Aorta (tissue), 5 donors: ENCODE measurements at regions not wholly inside any gene's neighbourhood (a gene's known extent, or its start where the extent isn't known, plus 50 kb on each side); places are given as distances from the start of the nearest gene placed in this dataset.
"Not testable (repeated sequence)": the region's sequence is repeated elsewhere in the genome, so short reads cannot be mapped to it uniquely, and the experiment has no call there.

Experiments used
- ATAC-seq: fragments of 200-7000 bp; cut with Tn5 transposase; one replicate; pipeline ENCODE4 v1.9.1; 2022; ENCODE audit warnings: moderate library complexity; ENCODE audit not compliant: low FRiP score
- DNase-seq, 2 donors: peaks; one replicate each; pipeline ENCODE4 v3.0.0-alpha.2; 2020
- H3K27ac ChIP-seq, 2 donors: one replicate each; pipeline ENCODE4 v1.5.1; 2013; ENCODE audit warnings: low read length in 2 of 2, mild to moderate bottlenecking in 2 of 2, moderate library complexity in 2 of 2, control low read depth in 1 of 2, inconsistent platforms in 1 of 2, low read depth in 1 of 2
- H3K27me3 ChIP-seq, 2 donors: one replicate each; pipeline ENCODE4 v1.6.1; 2013; ENCODE audit warnings: control low read depth in 1 of 2, low read length in 1 of 2, mild to moderate bottlenecking in 1 of 2, moderate library complexity in 1 of 2; ENCODE audit not compliant: insufficient read depth in 2 of 2, control insufficient read depth in 1 of 2
- H3K36me3 ChIP-seq, 2 donors: one replicate each; pipeline ENCODE4 v1.6.1; 2013; ENCODE audit warnings: control low read depth in 1 of 2, low read length in 1 of 2, mild to moderate bottlenecking in 1 of 2; ENCODE audit not compliant: insufficient read depth in 2 of 2, control insufficient read depth in 1 of 2
- H3K4me1 ChIP-seq, 2 donors: one replicate each; pipeline ENCODE4 v1.6.1; 2013; ENCODE audit warnings: low read length in 2 of 2, control low read depth in 1 of 2, mild to moderate bottlenecking in 1 of 2, moderate library complexity in 1 of 2; ENCODE audit not compliant: insufficient read depth in 2 of 2, control insufficient read depth in 1 of 2
- H3K4me3 ChIP-seq, 2 donors: one replicate each; pipeline ENCODE4 v1.5.1; 2013; ENCODE audit warnings: low read length in 2 of 2, control low read depth in 1 of 2, mild to moderate bottlenecking in 1 of 2
- H3K9me3 ChIP-seq: one replicate; pipeline ENCODE4 v1.6.1; 2013; ENCODE audit warnings: mild to moderate bottlenecking, low read length; ENCODE audit not compliant: control insufficient read depth
- WGBS, 2 donors: extraction: QIAGEN DNeasy Blood & Tissue Kit; methylation state at CpG; one replicate each; pipeline ENCODE4 v1.1.7; 2013; 5-methylcytosine and 5-hydroxymethylcytosine counted together
- intact Hi-C, 2 donors: fragments of 100-400 bp; cut with DNase I; formaldehyde crosslinking; loops; one replicate each; pipeline versions ENCODE4 v1.14.2 to v1.15.0; 2022
- donor health status: healthy with polysubstance abuse.
- donor health status: Bipolar disorder and iron deficiency.
- donor health status: DM: no; HTN: no; CAD: no.
- donor health status: DM: no; HTN: no; CAD: no.
- donor health status: DM: yes; HTN: yes; CAD: no.

DNA sequence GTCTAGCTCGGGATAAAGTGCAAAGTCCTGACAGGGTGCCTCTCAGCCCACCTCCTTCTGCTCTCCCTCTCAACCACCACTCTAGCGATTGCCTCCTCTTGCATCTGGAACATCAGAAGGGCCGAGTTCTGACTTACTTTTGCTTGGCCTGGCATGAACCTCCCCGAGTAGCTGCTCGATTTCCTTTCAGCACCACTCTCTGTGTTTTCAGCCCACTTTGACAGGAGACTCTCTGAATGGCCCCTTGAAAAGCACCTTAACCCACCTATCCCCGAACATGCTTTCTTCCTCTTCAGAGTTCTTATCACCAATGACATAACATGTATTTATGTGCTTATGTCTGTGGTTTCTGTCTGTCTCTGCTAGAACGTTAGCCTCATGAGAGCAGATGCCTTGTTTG, 225.8 kb upstream of the RUNX1 start:
- intact Hi-C loops = no loop called here
- 77 to 80% methylated on average over 7 of the region's 7 CpGs for whole genome bisulfite sequencing, 2 donors
- no peak for ATAC-seq

GRCh38 chr21:35274090-35274489, 225.0 kb upstream of the RUNX1 start:
- no peak for ATAC-seq
- H3K36me3 ChIP-seq = no peaks in the 10 kb centered on the region
- WGBS, 2 donors = 80 to 82% methylated on average over 2 of the region's 2 CpGs

More for the DNA sequence above, 225.8 kb upstream of the RUNX1 start:
- Histone ChIP-seq H3K4me3 (no peak overlapping the region), H3K9me3 (no peaks in the 10 kb centered on the region), H3K36me3 (no peaks in the 10 kb centered on the region), H3K27me3 (no peaks in the 10 kb centered on the region), H3K4me1 (no peaks in the 10 kb centered on the region), H3K27ac (no peak overlapping the region)
- no peak for DNase-seq

GRCh38 chr21:35273333-35273732, 224.2 kb upstream of the RUNX1 start:
- Histone ChIP-seq H3K9me3 (no peaks in the 10 kb centered on the region), H3K27ac (no peak overlapping the region), H3K36me3 (no peaks in the 10 kb centered on the region), H3K4me3 (no peak overlapping the region), H3K27me3 (no peaks in the 10 kb centered on the region), H3K4me1 (no peaks in the 10 kb centered on the region)
- 64 to 74% methylated on average over 3 of the region's 3 CpGs for WGBS, 2 donors
- DNase-seq (no peak), ATAC-seq (no peak)
- intact Hi-C loops = no loop called here

More at GRCh38 chr21:35274090-35274489, 225.0 kb upstream of the RUNX1 start:
- DNase-seq = no peak
- Histone ChIP-seq H3K9me3 (no peaks in the 10 kb centered on the region), H3K4me3 (no peak overlapping the region), H3K4me1 (no peaks in the 10 kb centered on the region), H3K27ac (no peak overlapping the region), H3K27me3 (no peaks in the 10 kb centered on the region)
- intact Hi-C loops = no loop called here

- H3K27ac ChIP-seq, H3K4me3 ChIP-seq, H3K9me3 ChIP-seq, ATAC-seq, H3K36me3 ChIP-seq, H3K4me1 ChIP-seq, H3K27me3 ChIP-seq, DNase-seq, intact Hi-C loops: not testable (repeated sequence)
- WGBS, 2 donors = 87 to 96% methylated on average over 3 of the region's 4 CpGs
These were observed 222.4 kb upstream of the RUNX1 start for GRCh38 chr21:35271344-35272118.

DNA sequence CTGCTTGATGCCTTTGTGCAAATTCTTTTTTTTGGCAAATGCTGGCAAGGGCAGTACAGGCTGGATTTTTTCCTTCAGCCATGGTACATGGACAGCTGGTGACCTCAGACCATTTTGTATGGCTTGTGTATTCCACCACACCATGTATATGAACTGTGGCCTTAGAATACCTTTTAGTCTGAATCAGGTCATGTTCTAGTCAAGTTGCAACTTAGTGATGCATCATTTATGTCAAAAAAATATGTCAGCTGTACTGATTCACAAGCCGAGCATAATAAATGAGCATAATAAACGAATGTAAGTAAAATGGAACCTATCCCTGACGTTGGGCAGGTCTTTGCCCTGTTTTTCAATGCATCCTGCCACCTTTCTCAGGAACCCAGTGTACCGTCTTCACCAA, 219.7 kb upstream of the RUNX1 start:
- no peak overlapping the region for H3K27ac ChIP-seq
- H3K4me3 ChIP-seq = no peak overlapping the region
- WGBS, 2 donors = 72 to 81% methylated on average over 4 of the region's 4 CpGs
- intact Hi-C loops = no loop called here
- H3K9me3 ChIP-seq = peaks cover 1% of the 10 kb centered on the region
- no peaks in the 10 kb centered on the region for H3K27me3 ChIP-seq
- H3K4me1 ChIP-seq = no peaks in the 10 kb centered on the region
- no peak for ATAC-seq
- H3K36me3 ChIP-seq = no peaks in the 10 kb centered on the region
- DNase-seq = no peak

DNA sequence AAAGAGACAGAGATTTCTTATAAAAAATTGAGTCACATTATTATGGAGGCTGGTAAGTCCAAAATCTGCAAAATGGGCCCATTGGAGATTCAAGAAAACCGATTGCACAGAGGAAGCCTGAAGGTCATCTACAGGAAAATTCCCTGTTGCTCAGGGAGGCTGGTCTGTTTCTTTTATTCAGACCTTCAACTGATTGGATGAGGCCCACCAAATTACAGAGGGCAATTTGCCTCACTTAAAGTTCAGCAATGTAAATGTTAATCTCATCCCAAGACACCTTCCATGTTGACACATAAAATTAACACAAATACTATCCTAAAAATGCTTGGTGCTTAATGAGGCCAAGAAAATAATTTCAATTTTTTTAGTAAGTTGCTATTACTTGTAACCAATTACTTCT, 219.2 kb upstream of the RUNX1 start:
- ATAC-seq (no peak), DNase-seq (no peak)
- H3K9me3 ChIP-seq = peaks cover 2% of the 10 kb centered on the region
- no peak overlapping the region for H3K4me3 ChIP-seq
- no peaks in the 10 kb centered on the region for H3K4me1 ChIP-seq
- no peaks in the 10 kb centered on the region for H3K36me3 ChIP-seq
- H3K27me3 ChIP-seq = no peaks in the 10 kb centered on the region
- 88 to 91% methylated on average over 1 of the region's 1 CpG for WGBS, 2 donors
- no peak overlapping the region for H3K27ac ChIP-seq
- intact Hi-C loops = no loop called here

- Histone ChIP-seq H3K9me3 (peaks cover 2% of the 10 kb centered on the region), H3K4me3 (no peak overlapping the region), H3K27ac (no peak overlapping the region), H3K36me3 (no peaks in the 10 kb centered on the region), H3K27me3 (no peaks in the 10 kb centered on the region), H3K4me1 (no peaks in the 10 kb centered on the region)
- DNase-seq (no peak), ATAC-seq (no peak)
- 89 to 92% methylated on average over 3 of the region's 3 CpGs for WGBS, 2 donors
- intact Hi-C loops = no loop called here
These were observed 217.4 kb upstream of the RUNX1 start for GRCh38 chr21:35266546-35266945.

GRCh38 chr21:35265170-35265877, 216.2 kb upstream of the RUNX1 start:
- Histone ChIP-seq H3K27ac (no peak overlapping the region), H3K27me3 (no peaks in the 10 kb centered on the region), H3K9me3 (peaks cover 2% of the 10 kb centered on the region), H3K4me1 (no peaks in the 10 kb centered on the region), H3K36me3 (no peaks in the 10 kb centered on the region), H3K4me3 (no peak overlapping the region)
- ATAC-seq (no peak), DNase-seq (no peak)
- WGBS, 2 donors = 75 to 82% methylated on average over 8 of the region's 8 CpGs
- intact Hi-C loops = no loop called here

DNA sequence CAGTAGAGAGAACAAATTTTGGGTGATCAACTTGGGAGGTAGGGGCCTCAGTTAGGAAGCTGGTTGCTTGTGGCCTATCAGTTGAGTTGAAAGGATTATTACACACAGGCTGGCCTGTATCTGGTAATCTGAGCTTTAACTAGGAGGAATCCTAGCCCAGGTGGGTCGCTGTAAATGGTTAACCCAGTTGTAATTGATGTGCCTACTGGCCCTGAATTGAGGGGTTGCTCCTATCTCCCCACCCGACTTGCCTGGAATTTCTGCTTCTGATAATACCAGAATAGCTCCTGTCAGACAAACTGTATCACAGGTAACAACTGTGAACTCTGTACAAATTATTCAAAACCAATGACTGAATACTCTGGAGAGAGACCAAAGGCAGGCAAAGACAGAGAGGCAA, 210.4 kb upstream of the RUNX1 start:
- Histone ChIP-seq H3K4me3 (no peak overlapping the region), H3K4me1 (no peaks in the 10 kb centered on the region), H3K9me3 (peaks cover 2% of the 10 kb centered on the region), H3K27ac (no peak overlapping the region), H3K36me3 (no peaks in the 10 kb centered on the region), H3K27me3 (no peaks in the 10 kb centered on the region)
- intact Hi-C loops = loop anchor here in 1 of 2 donors (10.0 kb wide), 1 partner anchor 365 kb away; no protein-coding TSS in a partner anchor
- ATAC-seq (no peak), DNase-seq (no peak)
- 77 to 87% methylated on average over 2 of the region's 2 CpGs for WGBS, 2 donors
